Keratinocyte (primary cell): ENCODE measurements at regions not wholly inside any gene's neighbourhood (a gene's known extent, or its start where the extent isn't known, plus 50 kb on each side); places are given as distances from the start of the nearest gene placed in this dataset.

Experiments
- DNase-seq: peaks from one replicate; pipeline ENCODE4 v3.0.0-alpha.2; 2011; ENCODE audit warnings: low read depth, missing footprints, low spot score
- FAIRE-seq: peaks from 2 replicates; lab custom pipeline; 2011; peaks lifted over from hg19 to GRCh38; lab: Jason Lieb, UNC
- H2AFZ ChIP-seq: 2 replicates; pipeline ENCODE4 v1.6.0; 2012; ENCODE audit warnings: low read length, control low read depth, inconsistent platforms; ENCODE audit not compliant: control insufficient read depth
- H3K27ac ChIP-seq: 2 replicates; pipeline ENCODE4 v1.5.1; 2011; ENCODE audit warnings: low read length; ENCODE audit not compliant: control insufficient read depth, insufficient read depth
- H3K27me3 ChIP-seq: 3 replicates; pipeline ENCODE4 v1.6.0; 2011; ENCODE audit warnings: low read length; ENCODE audit not compliant: control insufficient read depth, insufficient read depth; ENCODE audit errors: extremely low read depth
- H3K36me3 ChIP-seq, 2 experiments: 2 replicates in 1 of 2; 3 replicates in 1 of 2; pipeline ENCODE4 v1.5.1; 2011; ENCODE audit warnings: low read length in 2 of 2, mild to moderate bottlenecking in 1 of 2; ENCODE audit not compliant: control insufficient read depth in 2 of 2, insufficient read depth in 2 of 2; ENCODE audit errors: extremely low read depth in 1 of 2
- H3K4me1 ChIP-seq: 3 replicates; pipeline ENCODE4 v1.5.1; 2011; ENCODE audit warnings: low read length; ENCODE audit not compliant: control insufficient read depth, insufficient read depth; ENCODE audit errors: extremely low read depth
- H3K4me2 ChIP-seq: 3 replicates; pipeline ENCODE4 v1.6.0; 2011; ENCODE audit warnings: low read depth, low read length; ENCODE audit not compliant: control insufficient read depth, insufficient read depth; ENCODE audit errors: extremely low read depth
- H3K4me3 ChIP-seq, 3 experiments: fragments of 200-600 bp in 1 of 3; sonication (generic) in 1 of 3; 2 replicates in 2 of 3; 3 replicates in 1 of 3; pipeline ENCODE4 v1.5.1; 2011 to 2016; ENCODE audit warnings: low read length in 3 of 3, mild to moderate bottlenecking in 3 of 3, control low read depth in 2 of 3, inconsistent platforms in 1 of 3, low read depth in 1 of 3, mixed read lengths in 1 of 3, mixed run types in 1 of 3, moderate library complexity in 1 of 3; ENCODE audit not compliant: control insufficient read depth in 2 of 3, insufficient read depth in 2 of 3; ENCODE audit errors: extremely low read depth in 1 of 3
- H3K79me2 ChIP-seq: 2 replicates; pipeline ENCODE4 v1.6.0; 2012; ENCODE audit warnings: low read length; ENCODE audit not compliant: control insufficient read depth, insufficient read depth
- H3K9ac ChIP-seq: 3 replicates; pipeline ENCODE4 v1.6.0; 2011; ENCODE audit warnings: low read length; ENCODE audit not compliant: control insufficient read depth, insufficient read depth; ENCODE audit errors: extremely low read depth
- H3K9me1 ChIP-seq: 3 replicates; pipeline ENCODE4 v1.6.0; 2011; ENCODE audit warnings: low read length; ENCODE audit not compliant: control insufficient read depth, insufficient read depth; ENCODE audit errors: extremely low read depth
- H3K9me3 ChIP-seq: 2 replicates; pipeline ENCODE4 v1.5.1; 2012; ENCODE audit warnings: low read depth, low read length; ENCODE audit not compliant: control insufficient read depth
- H4K20me1 ChIP-seq: 3 replicates; pipeline ENCODE4 v1.6.0; 2011; ENCODE audit warnings: low read length; ENCODE audit not compliant: control insufficient read depth, insufficient read depth; ENCODE audit errors: extremely low read depth
- EZH2 ChIP-seq: IDR thresholded peaks from one replicate; pipeline ENCODE4 v1.6.1; 2012; ENCODE audit warnings: inconsistent platforms, mild to moderate bottlenecking, low read length, moderate library complexity
- dilution Hi-C: fragments of 300-500 bp; cut with MboI; formaldehyde crosslinking; loops from one replicate; pipeline ENCODE4 v1.7.0; 2020; ENCODE audit warnings: low sequenced_read_pairs; ENCODE audit not compliant: extremely low pct_ligation_motif_present
- TF ChIP-seq, protein P1 (sequence below), 3 experiments: IDR thresholded peaks in 1 of 3; conservative IDR thresholded peaks in 1 of 3; optimal IDR thresholded peaks in 1 of 3; 2 replicates in 2 of 3; 3 replicates in 1 of 3; pipeline versions ENCODE3 to v1.5.1; 2011; ENCODE audit warnings: low read length in 3 of 3, mild to moderate bottlenecking in 3 of 3, moderate library complexity in 2 of 3, control low read depth in 1 of 3, inconsistent platforms in 1 of 3; ENCODE audit not compliant: insufficient read depth in 2 of 3; ENCODE audit errors: extremely low read depth in 1 of 3

DNA sequence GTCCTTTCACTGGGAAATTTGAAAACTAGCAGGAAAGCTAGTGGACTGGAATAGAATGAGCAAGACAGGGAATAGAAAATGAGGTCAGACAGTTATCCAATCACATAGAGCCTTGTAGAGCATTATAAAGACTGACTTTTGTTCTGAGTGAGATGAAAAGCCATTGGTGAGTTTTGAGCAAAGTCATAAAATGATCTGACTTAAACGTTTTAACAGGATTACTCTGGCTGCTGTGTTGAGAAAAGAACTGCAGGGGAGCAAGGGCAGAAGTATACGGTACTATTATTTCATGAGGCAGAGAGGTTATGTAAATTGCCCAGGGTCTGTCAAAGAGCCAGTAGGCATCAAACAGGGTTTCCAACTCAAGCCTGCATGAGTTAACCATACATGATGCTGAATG, 393.4 kb downstream of the TFEC start:
- H3K4me2 ChIP-seq = no peak overlapping the region
- H3K27me3 ChIP-seq = no peaks in the 10 kb centered on the region
- TF ChIP-seq, protein P1, sequence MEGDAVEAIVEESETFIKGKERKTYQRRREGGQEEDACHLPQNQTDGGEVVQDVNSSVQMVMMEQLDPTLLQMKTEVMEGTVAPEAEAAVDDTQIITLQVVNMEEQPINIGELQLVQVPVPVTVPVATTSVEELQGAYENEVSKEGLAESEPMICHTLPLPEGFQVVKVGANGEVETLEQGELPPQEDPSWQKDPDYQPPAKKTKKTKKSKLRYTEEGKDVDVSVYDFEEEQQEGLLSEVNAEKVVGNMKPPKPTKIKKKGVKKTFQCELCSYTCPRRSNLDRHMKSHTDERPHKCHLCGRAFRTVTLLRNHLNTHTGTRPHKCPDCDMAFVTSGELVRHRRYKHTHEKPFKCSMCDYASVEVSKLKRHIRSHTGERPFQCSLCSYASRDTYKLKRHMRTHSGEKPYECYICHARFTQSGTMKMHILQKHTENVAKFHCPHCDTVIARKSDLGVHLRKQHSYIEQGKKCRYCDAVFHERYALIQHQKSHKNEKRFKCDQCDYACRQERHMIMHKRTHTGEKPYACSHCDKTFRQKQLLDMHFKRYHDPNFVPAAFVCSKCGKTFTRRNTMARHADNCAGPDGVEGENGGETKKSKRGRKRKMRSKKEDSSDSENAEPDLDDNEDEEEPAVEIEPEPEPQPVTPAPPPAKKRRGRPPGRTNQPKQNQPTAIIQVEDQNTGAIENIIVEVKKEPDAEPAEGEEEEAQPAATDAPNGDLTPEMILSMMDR (optimal IDR thresholded peaks at IDR 0.05 in 1 of 3, IDR thresholded peaks at IDR 0.05 in 1 of 3, conservative IDR thresholded peaks at IDR 0.05 in 1 of 3; ENCODE audit: extremely low read depth in 1 of 3, insufficient read depth in 2 of 3, low read length in 3 of 3) = no peak
- no peak for TF ChIP-seq EZH2
- DNase-seq = no peak
- no peak overlapping the region for H3K27ac ChIP-seq
- FAIRE-seq = no peak
- no peaks in the 10 kb centered on the region for H3K79me2 ChIP-seq
- dilution Hi-C loops = no loop called here
- no peaks in the 10 kb centered on the region for H3K9me3 ChIP-seq
- H3K4me1 ChIP-seq = no peaks in the 10 kb centered on the region
- H3K9me1 ChIP-seq = no peaks in the 10 kb centered on the region
- H2AFZ ChIP-seq = no peak overlapping the region
- no peaks in the 10 kb centered on the region for H3K36me3 ChIP-seq
- no peaks in the 10 kb centered on the region for H4K20me1 ChIP-seq
- no peak overlapping the region for H3K4me3 ChIP-seq
- H3K9ac ChIP-seq = no peak overlapping the region

DNA sequence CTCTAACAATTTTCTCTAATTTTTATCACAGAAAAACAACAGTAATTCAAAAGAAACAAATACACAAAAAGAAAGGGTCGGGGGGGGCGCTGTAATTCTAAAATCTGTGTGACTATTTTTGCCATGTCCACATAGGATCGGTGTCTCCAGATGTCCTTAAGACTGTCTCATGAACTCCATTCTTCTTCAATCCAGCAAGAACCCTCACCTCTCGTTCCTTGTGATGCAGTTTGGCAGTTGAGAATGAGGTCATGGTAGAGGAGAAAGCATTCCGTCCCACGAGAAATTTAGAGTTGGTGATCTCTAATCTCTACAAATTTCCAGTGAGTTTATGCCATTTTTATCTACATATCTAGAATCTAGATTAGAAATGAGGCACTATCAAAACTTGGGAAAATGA, 394.7 kb downstream of the TFEC start:
- Histone ChIP-seq H3K9me1 (no peaks in the 10 kb centered on the region), H3K27ac (no peak overlapping the region), H3K36me3 (no peaks in the 10 kb centered on the region), H3K9ac (no peak overlapping the region), H2AFZ (no peak overlapping the region), H3K4me3 (no peak overlapping the region), H3K4me2 (no peak overlapping the region), H3K9me3 (no peaks in the 10 kb centered on the region), H3K27me3 (no peaks in the 10 kb centered on the region), H3K79me2 (no peaks in the 10 kb centered on the region), H4K20me1 (no peaks in the 10 kb centered on the region), H3K4me1 (no peaks in the 10 kb centered on the region)
- TF ChIP-seq, protein P1 (optimal IDR thresholded peaks at IDR 0.05 in 1 of 3, IDR thresholded peaks at IDR 0.05 in 1 of 3, conservative IDR thresholded peaks at IDR 0.05 in 1 of 3; ENCODE audit: extremely low read depth in 1 of 3, insufficient read depth in 2 of 3, low read length in 3 of 3) = no peak
- FAIRE-seq = no peak
- DNase-seq = no peak
- dilution Hi-C loops = no loop called here
